ENCODE measurements at regions not wholly inside any gene's neighbourhood (a gene's known extent, or its start where the extent isn't known, plus 50 kb on each side); places are given as distances from the start of the nearest gene placed in this dataset.

GRCh38 chr3:153753035-153753434 is 368.2 kb upstream of the ARHGEF26 start:
- Histone ChIP-seq H3K9me3 (ENCODE audit: control insufficient read depth, insufficient read depth, low read depth, low read length) (no peaks in the 10 kb centered on the region), H3K4me3 (ENCODE audit: low read depth in 2 of 2, low read length in 2 of 2) (no peak overlapping the region), H3K36me3 (ENCODE audit: control insufficient read depth, insufficient read depth, low read length) (no peaks in the 10 kb centered on the region), H3K4me1 (ENCODE audit: control insufficient read depth, insufficient read depth, low read length) (no peaks in the 10 kb centered on the region), H3K27ac (ENCODE audit: low read length) (no peak overlapping the region), H3K27me3 (ENCODE audit: control insufficient read depth, insufficient read depth, low read length) (no peaks in the 10 kb centered on the region)
- TF ChIP-seq POLR2AphosphoS5 (IDR thresholded peaks at IDR 0.05; ENCODE audit: low read depth, low read length) = no peak
- TF ChIP-seq REST (IDR thresholded peaks at IDR 0.05; ENCODE audit: insufficient read depth in 1 of 2, low read depth in 2 of 2, low read length in 1 of 2) = no peak
- no peak for TF ChIP-seq SIN3A (IDR thresholded peaks at IDR 0.05; ENCODE audit: borderline replicate concordance, insufficient read depth, low read depth, low read length)
- TF ChIP-seq CTCF (IDR thresholded peaks at IDR 0.05) = no peak
- no peak for TF ChIP-seq TCF7L2 (IDR thresholded peaks at IDR 0.05; ENCODE audit: low read depth, low read length)
- no peak for ATAC-seq
- POLR2A ChIA-PET = no interaction called here
- BruUV-seq (replicated peaks) = no TSS peak
- CTCF ChIA-PET = no interaction called here
- intact Hi-C loops (cut with micrococcal nuclease; ENCODE audit: unreplicated experiment) = no loop called here
- in situ Hi-C loops (cut with HindIII; ENCODE audit: low pct_unique_long_range_greater_than_20kb, low sequenced_read_pairs) = no loop called here
- DNase-seq (ENCODE audit: low read depth, low spot score) = no peak

- TF ChIP-seq SIN3A (IDR thresholded peaks at IDR 0.05; ENCODE audit: borderline replicate concordance, insufficient read depth, low read depth, low read length) (no peak), POLR2AphosphoS5 (IDR thresholded peaks at IDR 0.05; ENCODE audit: low read depth, low read length) (no peak), TCF7L2 (IDR thresholded peaks at IDR 0.05; ENCODE audit: low read depth, low read length) (no peak), REST (IDR thresholded peaks at IDR 0.05; ENCODE audit: insufficient read depth in 1 of 2, low read depth in 2 of 2, low read length in 1 of 2) (no peak), CTCF (IDR thresholded peaks at IDR 0.05) (no peak)
- CTCF ChIA-PET = no interaction called here
- in situ Hi-C loops (cut with HindIII; ENCODE audit: low pct_unique_long_range_greater_than_20kb, low sequenced_read_pairs) = no loop called here
- Histone ChIP-seq H3K27ac (ENCODE audit: low read length) (no peak overlapping the region), H3K9me3 (ENCODE audit: control insufficient read depth, insufficient read depth, low read depth, low read length) (no peaks in the 10 kb centered on the region), H3K4me3 (ENCODE audit: low read depth in 2 of 2, low read length in 2 of 2) (no peak overlapping the region), H3K4me1 (ENCODE audit: control insufficient read depth, insufficient read depth, low read length) (no peaks in the 10 kb centered on the region), H3K36me3 (ENCODE audit: control insufficient read depth, insufficient read depth, low read length) (no peaks in the 10 kb centered on the region), H3K27me3 (ENCODE audit: control insufficient read depth, insufficient read depth, low read length) (no peaks in the 10 kb centered on the region)
- DNase-seq (ENCODE audit: low read depth, low spot score) = no peak
- intact Hi-C loops (cut with micrococcal nuclease; ENCODE audit: unreplicated experiment) = no loop called here
- no TSS peak for BruUV-seq (replicated peaks)
- no peak for ATAC-seq
- POLR2A ChIA-PET = no interaction called here
These were observed 364.4 kb upstream of the ARHGEF26 start for GRCh38 chr3:153756816-153757215.

Data from Panc1 (cell line).